ENCODE measurements at regions not wholly inside any gene's neighbourhood (a gene's known extent, or its start where the extent isn't known, plus 50 kb on each side); places are given as distances from the start of the nearest gene placed in this dataset.

DNA sequence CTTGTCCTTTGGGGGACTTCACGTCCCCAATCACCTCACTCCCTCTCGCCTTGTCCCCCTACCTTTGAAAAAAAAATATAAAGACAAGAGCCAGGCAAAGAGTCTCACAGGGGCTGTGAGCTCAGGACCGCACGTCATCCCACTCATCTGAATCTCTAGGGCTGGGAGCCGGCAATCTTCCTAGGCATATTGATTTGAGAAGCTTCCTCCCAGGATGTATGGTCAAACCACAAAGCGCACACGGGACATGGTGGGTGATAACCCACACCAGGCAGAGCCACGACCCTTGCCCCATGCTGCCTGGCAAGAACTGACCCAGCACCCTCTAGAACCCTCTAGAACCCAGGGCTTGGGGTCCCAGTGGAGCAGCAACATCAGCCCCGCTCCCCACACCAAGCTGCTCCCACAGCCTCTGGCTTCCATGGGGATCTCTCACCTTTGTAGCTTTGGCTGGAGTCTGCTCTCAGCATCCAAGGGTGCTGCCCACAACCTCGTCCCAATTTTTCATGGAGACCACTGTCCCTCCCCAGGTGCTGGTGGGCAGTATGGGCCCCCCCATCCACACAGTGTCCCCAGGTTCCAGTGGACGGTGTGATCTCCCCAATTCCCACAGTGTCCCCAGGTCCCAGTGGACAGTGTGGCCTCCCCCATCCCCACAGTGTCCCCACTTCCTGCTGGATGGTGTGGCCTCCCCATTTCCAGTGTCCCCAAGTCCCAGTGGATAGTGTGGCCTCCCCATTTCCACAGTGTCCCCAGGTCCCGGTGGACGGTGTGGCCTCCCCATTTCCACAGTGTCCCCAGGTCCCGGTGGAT, 85.2 kb upstream of the FGF3 start:
- intact Hi-C loops (cut with micrococcal nuclease), result loop anchor here (5.0 kb wide), 1 partner anchor 192 kb away; no protein-coding TSS in a partner anchor
- DNase-seq (ENCODE audit: low read depth, low spot score) (no peak), ATAC-seq (no peak)
- Histone ChIP-seq H4K20me1 (ENCODE audit: insufficient read depth) (no peaks in the 10 kb centered on the region), H3K27me3 (ENCODE audit: insufficient read depth, low read length) (no peaks in the 10 kb centered on the region), H3K9me3 (ENCODE audit: control insufficient read depth in 1 of 2, insufficient read depth in 1 of 2, low read depth in 1 of 2, low read length in 2 of 2) (no peaks in the 10 kb centered on the region), H2AFZ (ENCODE audit: low read depth, low read length, poor library complexity, severe bottlenecking) (no peak overlapping the region), H3K79me2 (ENCODE audit: insufficient read depth, low read length) (no peaks in the 10 kb centered on the region), H3K4me2 (ENCODE audit: low read length) (no peak overlapping the region), H3K36me3 (ENCODE audit: control insufficient read depth in 1 of 2, insufficient read depth in 2 of 2, low read length in 2 of 2) (no peaks in the 10 kb centered on the region), H3K27ac (ENCODE audit: low read depth, low read length) (no peak overlapping the region), H3K4me1 (ENCODE audit: control insufficient read depth in 1 of 2, insufficient read depth in 2 of 2, low read length in 2 of 2) (peaks cover 10 to 34% of the 10 kb centered on the region in 2 experiments), H3K4me3 (replicated peaks in 1 of 2; ENCODE audit: low read depth in 1 of 2, low read length in 2 of 2) (no peak overlapping the region), H3K9ac (ENCODE audit: low read length) (no peak overlapping the region), H3K9me2 (ENCODE audit: insufficient read depth) (no peaks in the 10 kb centered on the region)
- no TSS peak for BruUV-seq (replicated peaks)
- RAD21 ChIA-PET (ENCODE audit: low non-redundant PET in 1 of 2, low total read pairs in 2 of 2, uncharacterized antibody in 2 of 2, unreplicated experiment in 2 of 2), result interaction anchor here in 1 of 2 experiments (0.7 kb wide), 1 partner anchor 263 kb away, joined by 4 read pairs; no protein-coding TSS in a partner anchor
- CTCF ChIA-PET, result interaction anchor here (1.2 kb wide), 1 partner anchor 11 kb away, joined by 4 read pairs; no protein-coding TSS in a partner anchor
- TF ChIP-seq TCF7L2 (IDR thresholded peaks at IDR 0.05; ENCODE audit: borderline replicate concordance, extremely low read depth, insufficient read depth, insufficient read length) (no peak), EZH2 (IDR thresholded peaks at IDR 0.05) (no peak), ZBTB33 (IDR thresholded peaks at IDR 0.05; ENCODE audit: extremely low read depth, insufficient replicate concordance, low read length) (no peak), ATF3 (IDR thresholded peaks at IDR 0.05) (no peak)
- POLR2A ChIA-PET, result interaction anchor here (0.7 kb wide), 1 partner anchor 299 kb away, joined by 3 read pairs; the partner anchor contains the start of gene FADD

Measured in HCT116 (cell line).